K562 (cell line): ENCODE measurements at regions not wholly inside any gene's neighbourhood (a gene's known extent, or its start where the extent isn't known, plus 50 kb on each side); places are given as distances from the start of the nearest gene placed in this dataset.

Experiments
- ATAC-seq: fragments of 200-7000 bp; cut with Tn5 transposase; 3 replicates; pipeline ENCODE4 v1.9.1; 2020; ENCODE audit warnings: moderate library complexity
- BruUV-seq: library from RNA; stranded (reverse); fragments of 400-500 nt; replicated peaks from 2 replicates; lab custom pipeline; 2021; lab: Mats Ljungman, UMichigan
- CTCF ChIA-PET: fragments of 300-600 bp; formaldehyde crosslinking; extraction: SDS; loops from one replicate; lab custom pipeline; 2021; ENCODE audit warnings: low intra/inter-chr PET ratio; lab: Yijun Ruan, JAX
- POLR2A ChIA-PET: fragments of 300-600, 350-650 bp; sonication (Branson Sonifier 250); formaldehyde crosslinking; extraction: SDS; loops from one replicate; lab custom pipeline; 2021; ENCODE audit warnings: antibody characterized with exemption, inconsistent platforms; lab: Yijun Ruan, JAX
- DNase-seq, 4 experiments: peaks; one replicate each; pipeline versions ENCODE4 v3.0.0 to v3.0.0-alpha.2; 2011 to 2018; ENCODE audit warnings: low spot score in 3 of 4, mixed read lengths in 3 of 4; ENCODE audit errors: extremely low read depth in 1 of 4
- FAIRE-seq: peaks from 2 replicates; lab custom pipeline; 2011; peaks lifted over from hg19 to GRCh38; lab: Jason Lieb, UNC
- H2AFZ ChIP-seq: 2 replicates; pipeline ENCODE4 v1.6.0; 2011; ENCODE audit warnings: low read depth, low read length, control low read depth, inconsistent platforms
- H3K27ac ChIP-seq: fragments of 200-600 bp; 3 replicates; pipeline ENCODE4 v1.8.0; 2011; ENCODE audit warnings: low read depth, mild to moderate bottlenecking, control low read depth, inconsistent platforms, low read length, moderate library complexity, mixed read lengths; ENCODE audit errors: extremely low read depth
- H3K27me3 ChIP-seq, 2 experiments: fragments of 300-600 bp in 1 of 2; 2 replicates in 1 of 2; 3 replicates in 1 of 2; pipeline versions ENCODE4 v1.6.0 to v1.8.0; 2011; ENCODE audit warnings: inconsistent platforms in 2 of 2, low read length in 2 of 2, mild to moderate bottlenecking in 1 of 2, mixed read lengths in 1 of 2, moderate library complexity in 1 of 2; ENCODE audit not compliant: control insufficient read depth in 2 of 2, insufficient read depth in 2 of 2
- H3K36me3 ChIP-seq: fragments of 300-600 bp; 3 replicates; pipeline ENCODE4 v1.8.0; 2011; ENCODE audit warnings: mild to moderate bottlenecking, low read length, inconsistent platforms; ENCODE audit not compliant: control insufficient read depth, insufficient read depth
- H3K4me1 ChIP-seq, 2 experiments: fragments of 200-600 bp in 1 of 2; replicated peaks in 1 of 2; 2 replicates in 1 of 2; 3 replicates in 1 of 2; pipeline versions ENCODE4 v1.5.1 to v1.8.0; 2011; ENCODE audit warnings: inconsistent platforms in 2 of 2, low read length in 2 of 2, mild to moderate bottlenecking in 1 of 2, mixed read lengths in 1 of 2, moderate library complexity in 1 of 2; ENCODE audit not compliant: control insufficient read depth in 2 of 2, insufficient read depth in 2 of 2
- H3K4me2 ChIP-seq: 2 replicates; pipeline ENCODE4 v1.6.1; 2011; ENCODE audit warnings: low read length, control low read depth, inconsistent platforms, mixed read lengths; ENCODE audit not compliant: insufficient read depth
- H3K4me3 ChIP-seq: fragments of 200-600 bp; sonication (generic), shearing (Covaris generic); 2 replicates; pipeline ENCODE4 v1.5.1; 2016; ENCODE audit warnings: control low read depth, inconsistent platforms
- H3K79me2 ChIP-seq: fragments of 200-600 bp; 3 replicates; pipeline ENCODE4 v1.8.0; 2011; ENCODE audit warnings: low read length, inconsistent platforms; ENCODE audit not compliant: control insufficient read depth, insufficient read depth
- H3K9ac ChIP-seq, 2 experiments: 2 replicates each; pipeline versions ENCODE4 v1.6.0 to v1.6.1; 2011; ENCODE audit warnings: low read depth in 2 of 2, low read length in 2 of 2, control low read depth in 1 of 2, inconsistent platforms in 1 of 2, mild to moderate bottlenecking in 1 of 2, mixed read lengths in 1 of 2; ENCODE audit not compliant: insufficient read depth in 1 of 2
- H3K9me1 ChIP-seq: one replicate; pipeline ENCODE4 v1.6.0; 2011; ENCODE audit warnings: inconsistent platforms, mild to moderate bottlenecking, low read length, moderate library complexity; ENCODE audit not compliant: control insufficient read depth, insufficient read depth
- H3K9me3 ChIP-seq: replicated peaks from 2 replicates; pipeline ENCODE4 v1.5.1; 2011; ENCODE audit warnings: low read depth, low read length, inconsistent platforms; ENCODE audit not compliant: control insufficient read depth, insufficient read depth
- H4K20me1 ChIP-seq: replicated peaks from 2 replicates; pipeline ENCODE4 v1.6.1; 2011; ENCODE audit warnings: low read length, inconsistent platforms, mixed read lengths; ENCODE audit not compliant: control insufficient read depth, insufficient read depth
- CAMTA2 ChIP-seq: fragments of 250-450 bp; sonication (Bioruptor Pico); conservative IDR thresholded peaks from 2 replicates; pipeline ENCODE4 v1.5.1; 2022
- CC2D1A ChIP-seq: fragments of 450-650 bp; IDR thresholded peaks from 2 replicates; pipeline ENCODE4 v1.6.1; 2017; ENCODE audit warnings: mild to moderate bottlenecking
- CCAR2 ChIP-seq: fragments of 200-400 bp; formaldehyde crosslinking; IDR thresholded peaks from 2 replicates; pipeline ENCODE4 v1.6.1; 2017; ENCODE audit warnings: mild to moderate bottlenecking, low read depth, low read length
- CHD4 ChIP-seq: fragments of 200-600 bp; sonication (generic); IDR thresholded peaks from 3 replicates; pipeline ENCODE4 v1.6.1; 2012; ENCODE audit warnings: low read depth, mild to moderate bottlenecking, mixed read lengths, low read length, inconsistent platforms; ENCODE audit not compliant: insufficient read depth, insufficient replicate concordance, poor library complexity, severe bottlenecking
- FOXA1 ChIP-seq: fragments of 450-650 bp; IDR thresholded peaks from 2 replicates; pipeline ENCODE4 v1.6.1; 2016; ENCODE audit warnings: mild to moderate bottlenecking, borderline replicate concordance
- GTF2F1 ChIP-seq: IDR thresholded peaks from 2 replicates; pipeline ENCODE4 v1.6.1; 2011; ENCODE audit warnings: low read depth, low read length, improper control_type of control experiment
- HNRNPLL ChIP-seq: fragments of 200-400 bp; formaldehyde crosslinking; IDR thresholded peaks from 2 replicates; pipeline ENCODE4 v1.6.1; 2017; ENCODE audit warnings: low read length, low read depth, mild to moderate bottlenecking; ENCODE audit not compliant: poor library complexity, severe bottlenecking
- MBD2 ChIP-seq: sonication (generic); IDR thresholded peaks from 2 replicates; pipeline ENCODE4 v1.6.1; 2016; ENCODE audit warnings: low read depth, borderline replicate concordance
- MLX ChIP-seq, 2 experiments: fragments of 450-650 bp in 1 of 2; sonication (generic) in 1 of 2; formaldehyde crosslinking; conservative IDR thresholded peaks; 2 replicates each; pipeline versions ENCODE4 v1.4.0 to v1.8.1; 2020 to 2022; ENCODE audit warnings: mild to moderate bottlenecking in 1 of 2, missing genetic modification reagents in 1 of 2
- STAT5B ChIP-seq: fragments of 250-450 bp; sonication (Bioruptor Pico); IDR thresholded peaks from 2 replicates; pipeline ENCODE4 v1.8.0; 2021; ENCODE audit warnings: mild to moderate bottlenecking, inconsistent platforms
- TBL1XR1 ChIP-seq, 2 experiments: IDR thresholded peaks; 2 replicates each; pipeline ENCODE4 v1.6.1; 2012; ENCODE audit warnings: improper control_type of control experiment in 2 of 2, low read length in 2 of 2, mild to moderate bottlenecking in 1 of 2
- ZNF224 ChIP-seq: sonication (generic); formaldehyde crosslinking; IDR thresholded peaks from 2 replicates; pipeline ENCODE4 v1.8.0; 2022; ENCODE audit warnings: mild to moderate bottlenecking, missing genetic modification reagents
- ZNF668 ChIP-seq: fragments of 250-450 bp; sonication (Bioruptor Pico); IDR thresholded peaks from 2 replicates; pipeline ENCODE4 v1.8.0; 2022; ENCODE audit warnings: mild to moderate bottlenecking, inconsistent platforms
- ZNF695 ChIP-seq: fragments of 450-650 bp; formaldehyde crosslinking; IDR thresholded peaks from 2 replicates; pipeline ENCODE4 v1.4.0; 2020; ENCODE audit warnings: mild to moderate bottlenecking, moderate library complexity
- WGBS: fragments of 100-300 bp; shearing (Covaris generic); methylation state at CpG from one replicate; pipeline ENCODE4 v1.1.6; 2016; ENCODE audit warnings: low coverage, mixed read lengths; ENCODE audit not compliant: insufficient coverage; ENCODE audit errors: missing lambda C conversion rate; 5-methylcytosine and 5-hydroxymethylcytosine counted together
- in situ Hi-C: fragments of 300-500 bp; cut with MboI; formaldehyde crosslinking; loops from 4 replicates; pipeline ENCODE4 v1.15.0; 2018; ENCODE audit warnings: inconsistent platforms, mixed read lengths
- intact Hi-C: fragments of 100-400 bp; cut with micrococcal nuclease; formaldehyde crosslinking; loops from 2 replicates; pipeline ENCODE4 v1.14.2; 2022

DNA sequence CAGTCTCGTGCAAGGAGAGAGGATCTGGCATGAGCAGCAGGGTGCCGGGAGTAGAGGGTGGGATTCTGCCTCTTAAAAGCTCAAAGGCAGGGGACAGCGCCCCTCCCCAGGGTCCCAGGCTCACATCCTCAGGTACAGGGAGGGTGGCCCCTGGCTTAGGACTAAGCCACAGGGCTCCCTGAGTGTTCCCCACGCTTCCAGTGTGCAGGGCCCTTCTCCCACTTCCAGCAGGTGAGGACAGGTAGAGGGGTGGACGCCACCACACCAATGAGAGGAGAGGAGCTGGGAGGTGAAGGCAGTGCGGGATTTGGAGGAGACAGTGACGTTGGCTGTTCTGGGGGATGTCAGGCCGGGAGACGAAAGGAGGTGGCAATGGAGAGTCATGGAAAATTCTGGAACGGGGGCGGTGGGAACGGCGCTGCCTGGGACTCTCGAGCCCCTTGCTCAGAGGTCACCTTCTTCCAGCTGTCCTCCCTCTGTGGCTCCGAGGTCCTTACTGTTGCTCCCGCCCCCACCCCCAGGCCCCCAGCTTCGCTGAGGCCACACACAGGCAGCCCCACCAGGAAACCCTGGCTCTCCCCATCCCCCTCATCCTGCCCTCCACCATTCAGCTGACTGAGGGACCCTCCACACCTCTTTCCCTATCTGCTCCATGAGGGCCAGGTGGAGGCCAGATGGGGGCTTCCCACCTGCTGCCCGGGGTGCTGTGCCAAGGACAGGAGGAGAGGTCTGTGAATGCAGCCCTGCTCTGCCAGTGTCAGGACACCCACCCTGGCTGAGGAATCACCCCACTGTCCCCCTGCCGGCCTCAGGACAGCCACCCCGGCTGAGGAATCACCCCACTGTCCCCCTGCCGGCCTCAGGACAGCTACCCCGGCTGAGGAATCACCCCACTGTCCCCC, 57.7 kb upstream of the ACSF3 start:
- intact Hi-C loops: no loop called here

More for the DNA sequence above, 57.7 kb upstream of the ACSF3 start:
- H3K27ac ChIP-seq: no peak overlapping the region
- no peaks in the 10 kb centered on the region for H3K36me3 ChIP-seq
- POLR2A ChIA-PET: interaction anchor here (0.6 to 1.3 kb wide), 2 partner anchors 8 to 11 kb away, joined by 3 read pairs; no protein-coding TSS in a partner anchor
- peaks cover 11 to 76% of the 10 kb centered on the region in 2 experiments; a peak in 4 of 5 replicates for H3K4me1 ChIP-seq
- H3K79me2 ChIP-seq: no peaks in the 10 kb centered on the region
- peaks cover 23 to 49% of the 10 kb centered on the region in 2 experiments; a peak in 4 of 5 replicates for H3K27me3 ChIP-seq
- peaks cover 13% of the 10 kb centered on the region; the same call in 1 of the 2 replicates for H4K20me1 ChIP-seq
- 20% methylated on average over 18 of the region's 22 CpGs for WGBS
- no peak for DNase-seq
- peak overlapping the region in 1 of 2 experiments; percentile 29; a peak in 1 of 4 replicates for H3K9ac ChIP-seq
- H3K4me2 ChIP-seq: no peak overlapping the region
- in situ Hi-C loops: no loop called here
- peaks cover 3% of the 10 kb centered on the region for H3K9me3 ChIP-seq
- no peak for FAIRE-seq
- H3K9me1 ChIP-seq: peaks cover 3% of the 10 kb centered on the region
- no peak for ATAC-seq
- no TSS peak for BruUV-seq
- no peak overlapping the region for H2AFZ ChIP-seq
- TF ChIP-seq HNRNPLL (no peak), CCAR2 (no peak), GTF2F1 (no peak), MLX (CRISPR knock-in tag; conservative IDR thresholded peaks at IDR 0.05) (no peak), CC2D1A (no peak), TBL1XR1 (IDR thresholded peaks at IDR 0.05; ENCODE audit: low read length in 2 of 2) (no peak), ZNF695 (CRISPR knock-in tag) (no peak), ZNF668 (CRISPR knock-in tag) (no peak), MBD2 (no peak), ZNF224 (CRISPR knock-in tag) (no peak), FOXA1 (no peak), CAMTA2 (CRISPR knock-in tag) (no peak), CHD4 (no peak), STAT5B (CRISPR knock-in tag) (no peak)
- CTCF ChIA-PET: interaction anchor here (0.7 kb wide), 1 partner anchor 188 kb away, joined by 3 read pairs; no protein-coding TSS in a partner anchor
- H3K4me3 ChIP-seq: no peak overlapping the region
